WERI-Rb-1 (cell line): ENCODE measurements at regions not wholly inside any gene's neighbourhood (a gene's known extent, or its start where the extent isn't known, plus 50 kb on each side); places are given as distances from the start of the nearest gene placed in this dataset.

ENCODE experiments used
- DNase-seq: peaks from one replicate; pipeline ENCODE4 v3.0.0-alpha.2; 2020
- H3K27ac ChIP-seq: fragments of 250-450 bp; sonication (Bioruptor Pico); 2 replicates; pipeline ENCODE4 v1.5.1; 2020; ENCODE audit warnings: mild to moderate bottlenecking, moderate library complexity
- H3K27me3 ChIP-seq: fragments of 250-450 bp; sonication (Bioruptor Pico); 2 replicates; pipeline ENCODE4 v1.5.1; 2021; ENCODE audit warnings: mild to moderate bottlenecking, low read depth, moderate library complexity; ENCODE audit not compliant: insufficient read depth, severe bottlenecking
- H3K36me3 ChIP-seq: fragments of 250-450 bp; sonication (Bioruptor Pico); 2 replicates; pipeline ENCODE4 v1.5.1; 2020; ENCODE audit warnings: mild to moderate bottlenecking, moderate library complexity
- H3K4me3 ChIP-seq: 2 replicates; pipeline ENCODE4 v1.5.1; 2011; ENCODE audit warnings: low read depth, mild to moderate bottlenecking, control low read depth, low read length
- H3K9me3 ChIP-seq: fragments of 250-450 bp; sonication (Bioruptor Pico); 2 replicates; pipeline ENCODE4 v1.5.1; 2021; ENCODE audit warnings: mild to moderate bottlenecking, moderate library complexity; ENCODE audit not compliant: severe bottlenecking
- TF ChIP-seq, protein P1 (sequence below): IDR thresholded peaks from 2 replicates; pipeline ENCODE4 v1.5.1; 2011; ENCODE audit warnings: low read depth, mild to moderate bottlenecking, control low read depth, inconsistent platforms, low read length

DNA sequence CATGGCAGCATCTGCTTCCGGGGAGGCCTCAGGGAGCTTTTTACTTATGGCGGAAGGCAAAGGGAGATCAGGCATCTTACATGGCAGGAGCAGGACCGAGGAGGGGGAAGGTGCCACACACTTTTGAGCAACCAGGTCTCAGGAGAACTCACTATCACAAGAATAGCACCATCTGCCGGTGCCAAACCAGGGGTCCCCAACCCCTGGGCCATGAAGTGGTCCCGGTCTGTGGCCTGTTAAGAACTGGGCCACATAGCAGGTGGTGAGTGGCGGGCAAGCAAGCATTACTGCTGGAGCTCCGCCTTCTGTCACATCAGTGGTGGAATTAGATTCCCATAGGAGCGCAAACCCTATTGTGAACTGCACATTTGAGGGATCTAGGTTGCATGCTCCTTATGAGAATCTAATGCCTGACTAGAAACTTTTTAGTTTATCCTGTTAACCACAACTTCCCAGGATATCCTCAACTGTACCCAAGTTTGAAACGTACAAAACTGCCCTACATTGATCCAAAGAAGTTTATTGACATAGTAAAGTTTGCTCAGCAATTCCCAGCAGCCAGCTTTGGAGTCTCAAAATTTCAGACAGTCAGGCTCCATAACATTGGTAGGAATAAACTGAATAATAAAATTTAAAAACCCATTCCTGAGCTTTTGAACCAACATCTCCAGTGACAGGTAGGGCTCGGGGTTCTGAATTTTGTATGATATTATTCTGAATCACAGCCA, 228.4 kb upstream of the TAC1 start:
- DNase-seq: no peak
- TF ChIP-seq, protein P1, sequence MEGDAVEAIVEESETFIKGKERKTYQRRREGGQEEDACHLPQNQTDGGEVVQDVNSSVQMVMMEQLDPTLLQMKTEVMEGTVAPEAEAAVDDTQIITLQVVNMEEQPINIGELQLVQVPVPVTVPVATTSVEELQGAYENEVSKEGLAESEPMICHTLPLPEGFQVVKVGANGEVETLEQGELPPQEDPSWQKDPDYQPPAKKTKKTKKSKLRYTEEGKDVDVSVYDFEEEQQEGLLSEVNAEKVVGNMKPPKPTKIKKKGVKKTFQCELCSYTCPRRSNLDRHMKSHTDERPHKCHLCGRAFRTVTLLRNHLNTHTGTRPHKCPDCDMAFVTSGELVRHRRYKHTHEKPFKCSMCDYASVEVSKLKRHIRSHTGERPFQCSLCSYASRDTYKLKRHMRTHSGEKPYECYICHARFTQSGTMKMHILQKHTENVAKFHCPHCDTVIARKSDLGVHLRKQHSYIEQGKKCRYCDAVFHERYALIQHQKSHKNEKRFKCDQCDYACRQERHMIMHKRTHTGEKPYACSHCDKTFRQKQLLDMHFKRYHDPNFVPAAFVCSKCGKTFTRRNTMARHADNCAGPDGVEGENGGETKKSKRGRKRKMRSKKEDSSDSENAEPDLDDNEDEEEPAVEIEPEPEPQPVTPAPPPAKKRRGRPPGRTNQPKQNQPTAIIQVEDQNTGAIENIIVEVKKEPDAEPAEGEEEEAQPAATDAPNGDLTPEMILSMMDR: no peak
- no peaks in the 10 kb centered on the region for H3K9me3 ChIP-seq
- no peaks in the 10 kb centered on the region for H3K36me3 ChIP-seq
- H3K4me3 ChIP-seq: no peak overlapping the region
- H3K27me3 ChIP-seq: no peaks in the 10 kb centered on the region
- no peak overlapping the region for H3K27ac ChIP-seq

- TF ChIP-seq, protein P1: no peak
- DNase-seq: no peak
- no peaks in the 10 kb centered on the region for H3K9me3 ChIP-seq
- no peaks in the 10 kb centered on the region for H3K27me3 ChIP-seq
- no peak overlapping the region for H3K27ac ChIP-seq
- no peak overlapping the region for H3K4me3 ChIP-seq
- no peaks in the 10 kb centered on the region for H3K36me3 ChIP-seq
Observed at GRCh38 chr7:97506728-97507127, 225.2 kb upstream of the TAC1 start.

- H3K36me3 ChIP-seq: no peaks in the 10 kb centered on the region
- TF ChIP-seq, protein P1: no peak
- H3K27ac ChIP-seq: no peak overlapping the region
- H3K27me3 ChIP-seq: no peaks in the 10 kb centered on the region
- H3K9me3 ChIP-seq: no peaks in the 10 kb centered on the region
- no peak overlapping the region for H3K4me3 ChIP-seq
- DNase-seq: peak; percentile 34
Observed at GRCh38 chr7:97512441-97513207, 219.3 kb upstream of the TAC1 start.

GRCh38 chr7:97513326-97513725, 218.6 kb upstream of the TAC1 start:
- Histone ChIP-seq H3K27ac (no peak overlapping the region), H3K9me3 (no peaks in the 10 kb centered on the region), H3K4me3 (no peak overlapping the region), H3K36me3 (no peaks in the 10 kb centered on the region), H3K27me3 (no peaks in the 10 kb centered on the region)
- no peak for DNase-seq
- TF ChIP-seq, protein P1: no peak

DNA sequence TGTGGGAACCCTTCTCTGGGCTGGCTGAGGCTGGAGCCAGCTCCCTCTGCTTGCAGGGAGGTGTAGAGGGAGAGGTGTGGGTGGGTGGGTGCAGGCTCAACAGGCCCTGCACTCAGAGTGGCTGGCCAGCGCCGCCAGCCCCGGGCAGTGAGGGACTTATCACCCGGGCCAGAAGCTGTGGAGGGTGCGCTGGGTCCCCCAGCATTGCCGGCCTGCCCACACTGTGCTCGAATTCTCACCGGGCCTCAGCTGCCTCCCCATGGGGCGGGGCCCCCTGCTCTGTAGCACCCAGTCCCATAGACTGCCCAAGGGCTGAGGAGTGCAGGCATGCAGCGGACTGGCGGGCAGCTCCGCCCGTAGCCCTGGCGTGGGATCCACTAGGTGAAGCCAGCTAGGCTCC, 190.7 kb upstream of the TAC1 start:
- Histone ChIP-seq H3K36me3 (no peaks in the 10 kb centered on the region), H3K4me3 (no peak overlapping the region), H3K27ac (no peak overlapping the region), H3K9me3 (no peaks in the 10 kb centered on the region), H3K27me3 (no peaks in the 10 kb centered on the region)
- DNase-seq: no peak
- TF ChIP-seq, protein P1: no peak
